ENCODE measurements at regions not wholly inside any gene's neighbourhood (a gene's known extent, or its start where the extent isn't known, plus 50 kb on each side); places are given as distances from the start of the nearest gene placed in this dataset.

- no peak for TF ChIP-seq POLR2A (IDR thresholded peaks at IDR 0.05; ENCODE audit: low read depth, low read length)
- TF ChIP-seq POLR2AphosphoS5 (IDR thresholded peaks at IDR 0.05; ENCODE audit: low read depth, low read length) = no peak
- TF ChIP-seq SPI1 (IDR thresholded peaks at IDR 0.05; ENCODE audit: low read depth, low read length) = no peak
- TF ChIP-seq TAF1 (IDR thresholded peaks at IDR 0.05; ENCODE audit: low read depth, low read length) = no peak
Measured at GRCh38 chr5:136905571-136905970, 540.2 kb upstream of the TRPC7 start.

All from GM12891 (cell line).